ENCODE measurements at regions not wholly inside any gene's neighbourhood (a gene's known extent, or its start where the extent isn't known, plus 50 kb on each side); places are given as distances from the start of the nearest gene placed in this dataset.
"Not testable (repeated sequence)": the region's sequence is repeated elsewhere in the genome, so short reads cannot be mapped to it uniquely, and the experiment has no call there.

GRCh38 chr10:33858326-33858725, 523.9 kb upstream of the NRP1 start:
- H3K4me3 ChIP-seq, result no peak overlapping the region
- H3K9me3 ChIP-seq, result no peaks in the 10 kb centered on the region
- no peak for TF ChIP-seq CTCF (IDR thresholded peaks at IDR 0.05)
- intact Hi-C loops (cut with DNase I), result no loop called here
- no peak overlapping the region for H3K27ac ChIP-seq
- DNase-seq (ENCODE audit: low spot score in 2 of 2), result no peak
- no peaks in the 10 kb centered on the region for H3K27me3 ChIP-seq
- no peaks in the 10 kb centered on the region for H3K36me3 ChIP-seq
- no peaks in the 10 kb centered on the region for H3K4me1 ChIP-seq

- H3K4me1 ChIP-seq; H3K27me3 ChIP-seq; H3K9me3 ChIP-seq; H3K36me3 ChIP-seq; DNase-seq (ENCODE audit: low spot score in 2 of 2); intact Hi-C loops (cut with DNase I); H3K4me3 ChIP-seq; H3K27ac ChIP-seq: not testable (repeated sequence)
Observed at GRCh38 chr10:33853221-33853620, 518.8 kb upstream of the NRP1 start.

GRCh38 chr10:33843379-33843778, 508.9 kb upstream of the NRP1 start:
- no peak for DNase-seq (ENCODE audit: low spot score in 2 of 2)
- Histone ChIP-seq H3K27ac (no peak overlapping the region), H3K9me3 (no peaks in the 10 kb centered on the region), H3K4me3 (no peak overlapping the region), H3K4me1 (no peaks in the 10 kb centered on the region), H3K27me3 (no peaks in the 10 kb centered on the region), H3K36me3 (no peaks in the 10 kb centered on the region)
- TF ChIP-seq CTCF (IDR thresholded peaks at IDR 0.05), result no peak
- intact Hi-C loops (cut with DNase I), result no loop called here

GRCh38 chr10:33841678-33842077, 507.2 kb upstream of the NRP1 start:
- intact Hi-C loops (cut with DNase I), result no loop called here
- H3K27ac ChIP-seq, result no peak overlapping the region
- no peak for TF ChIP-seq CTCF (IDR thresholded peaks at IDR 0.05)
- H3K9me3 ChIP-seq, result no peaks in the 10 kb centered on the region
- no peak overlapping the region for H3K4me3 ChIP-seq
- DNase-seq (ENCODE audit: low spot score in 2 of 2), result no peak
- H3K36me3 ChIP-seq, result no peaks in the 10 kb centered on the region
- H3K27me3 ChIP-seq, result no peaks in the 10 kb centered on the region
- H3K4me1 ChIP-seq, result no peaks in the 10 kb centered on the region

- Histone ChIP-seq H3K4me3 (no peak overlapping the region), H3K9me3 (no peaks in the 10 kb centered on the region), H3K4me1 (no peaks in the 10 kb centered on the region), H3K27me3 (no peaks in the 10 kb centered on the region), H3K27ac (no peak overlapping the region), H3K36me3 (no peaks in the 10 kb centered on the region)
- intact Hi-C loops (cut with DNase I), result no loop called here
- no peak for DNase-seq (ENCODE audit: low spot score in 2 of 2)
- TF ChIP-seq CTCF (IDR thresholded peaks at IDR 0.05), result no peak
Observed at GRCh38 chr10:33838731-33839130, 504.3 kb upstream of the NRP1 start.

GRCh38 chr10:33837736-33838135, 503.3 kb upstream of the NRP1 start:
- H3K4me3 ChIP-seq, result no peak overlapping the region
- DNase-seq (ENCODE audit: low spot score in 2 of 2), result no peak
- no peaks in the 10 kb centered on the region for H3K9me3 ChIP-seq
- no peaks in the 10 kb centered on the region for H3K4me1 ChIP-seq
- no peaks in the 10 kb centered on the region for H3K36me3 ChIP-seq
- H3K27ac ChIP-seq, result no peak overlapping the region
- intact Hi-C loops (cut with DNase I), result no loop called here
- no peak for TF ChIP-seq CTCF (IDR thresholded peaks at IDR 0.05)
- H3K27me3 ChIP-seq, result no peaks in the 10 kb centered on the region

Measured in ascending aorta (tissue), 2 donors.